NCI-H524 (cell line): ENCODE measurements at regions not wholly inside any gene's neighbourhood (a gene's known extent, or its start where the extent isn't known, plus 50 kb on each side); places are given as distances from the start of the nearest gene placed in this dataset.

ENCODE experiments used
- DNase-seq, 2 experiments: peaks; one replicate each; lab custom pipeline; 2025; lab: John Stamatoyannopoulos, UW

DNA sequence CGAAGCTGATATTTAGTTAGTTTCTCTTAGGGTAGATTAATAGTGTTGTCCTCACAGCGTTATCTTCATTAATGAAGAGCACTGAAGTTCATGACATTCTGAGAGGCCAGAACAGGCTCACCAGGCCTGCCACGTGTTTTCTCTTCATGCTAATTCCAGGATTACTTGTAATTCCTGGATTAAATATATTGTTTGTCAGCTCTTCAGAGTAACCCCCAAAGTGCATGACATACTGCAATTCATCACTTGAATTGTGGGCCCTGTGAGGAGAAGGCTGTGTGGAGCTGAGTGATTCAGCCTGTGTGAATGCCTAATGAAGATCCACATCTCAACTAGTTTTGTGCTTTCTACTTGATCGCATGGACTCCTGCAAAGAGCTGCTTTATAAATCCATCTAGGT, 401.0 kb upstream of the ADAMTSL1 start:
- peak in 1 of 2 experiments; percentile 13 for DNase-seq

DNA sequence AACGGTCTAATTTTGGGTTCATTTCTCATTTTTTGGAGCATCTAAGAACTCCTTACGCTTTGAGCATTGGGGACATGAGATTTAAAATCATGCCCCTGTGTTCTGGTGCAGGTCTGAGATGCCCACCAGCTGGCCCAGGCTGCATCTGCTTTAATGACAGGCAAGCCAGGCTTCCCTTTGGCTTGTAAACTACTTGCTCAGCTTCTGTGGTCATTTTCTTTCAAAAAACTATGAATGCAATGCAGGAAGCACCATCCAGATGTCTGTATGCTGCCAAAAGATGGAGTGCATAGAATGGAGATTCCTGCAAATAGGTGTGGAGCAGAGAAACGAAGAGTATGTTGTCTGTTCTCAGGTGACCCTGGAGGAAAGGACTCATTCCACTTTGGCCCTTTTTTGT, 399.9 kb upstream of the ADAMTSL1 start:
- no peak for DNase-seq

DNA sequence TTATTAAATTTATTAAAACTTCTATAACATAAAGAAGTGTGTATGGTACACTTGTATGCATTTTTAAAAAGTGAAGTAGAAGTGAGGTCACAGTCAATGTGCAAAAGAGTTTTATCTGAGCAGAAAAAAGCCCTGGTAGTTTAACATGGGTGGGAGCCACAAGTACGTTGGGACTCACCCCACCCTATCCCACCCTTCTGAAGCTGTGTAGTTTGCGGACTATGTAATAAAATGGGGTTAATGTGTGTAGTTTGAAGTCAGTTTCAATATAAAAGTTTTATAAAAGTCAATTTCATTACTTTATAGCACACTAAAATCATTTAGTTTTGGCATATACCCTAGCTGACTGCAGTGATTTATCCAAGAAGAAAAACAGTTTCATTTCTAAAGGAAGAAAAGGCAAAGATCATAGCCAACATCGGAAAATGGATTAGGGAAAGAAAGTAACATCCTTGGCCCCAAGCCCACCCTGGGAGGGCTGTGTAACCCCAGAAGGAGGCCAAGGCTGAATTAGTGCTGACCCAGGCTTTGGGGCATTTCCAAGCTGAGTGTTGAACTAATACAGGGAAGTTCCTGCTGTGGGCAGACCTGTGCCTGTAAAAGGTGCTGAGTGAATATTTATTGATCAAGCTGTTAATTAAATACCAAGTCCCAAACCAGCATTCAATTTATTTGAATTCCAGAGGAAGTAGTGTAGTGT, 398.6 kb upstream of the ADAMTSL1 start:
- no peak for DNase-seq

DNA sequence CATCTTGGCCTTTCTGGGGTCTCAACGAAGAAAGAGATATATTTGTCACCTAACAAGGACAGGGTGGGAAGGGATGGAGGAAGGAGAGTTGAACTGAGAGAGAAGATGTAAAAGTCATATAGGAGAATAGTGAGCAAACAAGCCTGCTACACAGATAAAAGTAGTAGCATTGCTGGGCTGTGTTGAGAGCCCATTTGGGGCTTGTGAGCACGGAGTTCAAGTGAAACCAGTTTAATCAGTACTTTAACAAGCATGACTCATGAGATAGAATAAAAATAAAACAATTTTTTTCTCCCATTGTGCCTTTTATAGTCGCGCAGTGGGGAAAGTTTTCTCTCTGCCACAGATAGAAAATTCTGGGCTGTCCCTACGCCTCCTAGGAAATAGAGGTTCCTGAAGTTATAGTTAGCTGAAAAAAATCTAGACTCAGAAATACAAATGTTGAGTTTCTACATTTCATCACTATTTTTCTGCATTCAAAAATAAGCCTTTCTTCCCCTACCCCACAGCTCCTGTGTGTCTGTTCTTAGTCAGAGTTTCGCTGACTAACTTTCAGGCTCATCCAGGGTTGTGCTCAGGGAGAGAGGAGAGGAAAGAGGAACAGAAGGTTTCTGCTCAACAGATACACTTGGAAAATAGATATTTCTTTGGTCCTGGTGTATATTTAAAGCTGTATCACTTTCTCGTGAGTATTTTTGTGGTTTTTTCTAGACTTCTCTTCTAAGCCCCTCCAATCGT, 395.8 kb upstream of the ADAMTSL1 start:
- no peak for DNase-seq

DNA sequence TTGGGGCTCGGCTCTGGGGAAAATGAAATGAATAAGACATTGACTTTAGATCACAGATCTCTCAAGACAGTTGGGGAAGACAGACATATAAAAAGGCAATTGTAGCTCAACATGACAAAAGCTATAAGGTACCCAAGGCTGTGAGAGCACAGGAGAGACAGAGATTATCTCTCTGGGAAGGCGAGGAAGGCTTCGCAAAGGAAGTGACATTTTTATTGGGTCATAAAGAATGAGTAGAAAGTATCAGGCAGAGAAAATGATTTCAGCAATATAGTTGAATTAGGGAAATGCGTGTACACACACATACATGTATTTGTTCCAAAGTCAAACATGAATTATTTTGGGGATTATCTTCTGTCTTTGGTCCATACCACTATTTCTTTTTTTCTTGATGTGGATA, 381.8 kb upstream of the ADAMTSL1 start:
- DNase-seq, result no peak

DNA sequence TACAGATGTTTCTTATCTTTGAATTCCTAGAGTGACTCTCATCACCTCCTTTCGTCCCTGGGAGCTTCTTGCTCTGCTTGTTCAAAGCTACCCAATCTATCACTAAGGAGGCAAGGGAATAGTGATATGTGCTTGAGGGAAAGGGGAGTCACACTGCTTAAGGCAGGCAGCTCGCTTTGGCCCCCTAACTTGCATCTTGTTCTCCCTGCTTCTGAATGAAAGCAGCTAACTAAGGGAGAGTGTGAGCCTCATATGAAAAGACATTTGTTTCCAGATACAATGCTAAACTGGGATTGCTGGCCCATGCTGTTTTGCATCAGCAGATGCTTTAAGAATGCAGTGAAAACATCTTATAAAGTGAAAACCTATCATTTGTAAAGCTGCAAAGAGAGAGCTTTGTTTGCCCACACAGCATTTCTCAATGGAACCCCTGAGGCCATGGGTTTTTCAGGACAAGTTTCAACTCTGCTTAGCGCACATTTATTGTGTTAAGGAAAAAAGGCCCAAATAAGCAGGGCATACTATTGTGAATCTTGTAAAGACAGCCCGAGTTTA, 367.9 kb upstream of the ADAMTSL1 start:
- DNase-seq, result no peak

DNA sequence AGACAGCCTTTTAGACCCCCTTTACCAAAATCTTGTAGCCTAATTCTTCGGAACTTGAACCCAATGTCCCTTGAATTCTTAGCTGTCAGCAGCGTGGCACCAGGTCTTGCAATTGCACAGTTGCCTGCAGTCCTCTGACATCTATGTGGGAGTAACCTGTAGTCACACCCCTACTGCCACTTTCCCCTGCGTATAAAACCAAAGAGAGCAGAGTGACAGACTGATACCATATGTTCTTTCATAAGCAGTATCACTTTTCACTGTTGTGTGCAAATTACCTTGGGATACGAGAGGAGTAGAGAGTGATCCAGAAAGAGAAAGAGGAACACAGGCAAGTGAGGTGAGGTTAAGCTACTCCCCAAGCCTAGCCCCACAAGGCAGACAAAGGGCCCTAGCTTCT, 364.3 kb upstream of the ADAMTSL1 start:
- peak in 1 of 2 experiments; percentile 69 for DNase-seq

DNA sequence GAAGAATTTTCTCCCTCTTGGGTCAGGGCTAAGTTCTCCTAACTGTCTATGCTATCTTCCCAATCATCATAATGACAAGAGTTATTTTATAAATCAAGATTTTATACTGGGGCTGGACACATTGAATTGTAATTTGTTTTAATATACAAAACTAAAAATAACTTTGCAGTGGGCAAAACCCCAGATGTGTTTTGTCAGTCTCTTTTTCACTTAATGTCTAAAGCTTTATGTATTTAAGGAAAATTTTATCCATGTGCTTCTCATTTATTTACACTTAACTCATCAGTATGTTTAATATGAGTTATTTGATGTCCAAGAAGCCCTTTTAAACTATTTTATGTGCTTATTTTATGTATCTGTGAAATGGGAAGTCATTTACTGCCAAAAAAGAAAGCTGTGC, 362.8 kb upstream of the ADAMTSL1 start:
- DNase-seq, result no peak

DNA sequence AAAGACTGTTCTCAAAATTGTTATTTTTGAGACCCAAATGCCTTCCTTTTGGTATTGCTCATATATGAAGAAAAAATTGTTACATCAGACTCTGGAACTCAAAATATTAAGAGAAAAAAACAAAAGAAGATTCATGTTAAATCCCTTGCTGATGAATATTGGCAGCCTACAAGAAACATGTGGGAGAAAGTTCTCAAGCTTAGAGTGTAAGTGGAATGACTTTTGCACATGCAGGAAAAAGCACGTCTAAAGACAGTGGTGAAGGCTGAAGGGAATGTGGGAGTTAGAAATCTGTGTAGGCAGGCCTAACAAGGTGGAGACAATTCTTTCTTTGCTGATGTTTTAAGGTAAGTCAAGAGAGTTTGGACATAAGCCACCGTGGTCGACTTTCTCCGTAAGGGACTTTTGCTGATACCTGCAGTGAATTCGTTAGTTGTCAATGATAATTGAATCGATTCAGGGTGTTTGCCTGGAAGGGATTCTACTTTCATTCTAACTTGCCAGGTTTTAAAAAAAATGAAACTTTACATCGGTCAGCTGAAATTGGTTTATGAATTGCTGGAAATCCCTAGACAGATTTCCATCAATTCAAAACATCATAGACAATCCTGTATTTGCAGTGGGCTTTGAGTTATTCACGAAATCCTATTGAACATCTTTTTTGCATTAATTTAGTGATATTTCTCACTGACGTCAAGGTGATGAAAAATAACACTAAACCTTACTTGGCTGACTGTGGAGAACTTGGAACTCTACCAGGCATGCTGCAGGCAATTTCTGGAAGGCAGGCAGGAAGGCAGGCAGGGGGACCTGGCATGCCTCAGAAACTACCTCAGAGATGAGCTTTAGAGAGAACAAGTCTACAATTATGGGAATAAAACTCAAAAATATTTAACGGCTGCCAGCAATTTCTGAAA, 359.1 kb upstream of the ADAMTSL1 start:
- no peak for DNase-seq

DNA sequence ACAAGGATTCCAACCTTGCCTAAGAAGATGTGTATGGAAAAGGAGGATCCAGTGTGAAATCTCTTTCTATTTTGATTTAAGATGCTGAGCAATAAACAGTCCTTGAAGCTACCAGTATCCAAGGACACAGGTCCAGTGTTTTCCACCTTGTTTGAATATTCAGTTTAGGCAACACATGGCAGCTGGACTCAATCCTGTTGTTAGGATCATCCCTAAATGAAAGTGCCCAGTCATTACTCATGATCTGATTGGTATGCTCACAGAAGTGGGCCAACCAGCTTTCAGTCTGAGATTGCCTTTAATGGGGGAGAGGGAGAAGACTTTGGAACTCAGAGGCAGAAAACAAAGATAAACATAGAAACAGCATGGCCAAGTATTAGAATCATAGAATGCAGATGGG, 355.7 kb upstream of the ADAMTSL1 start:
- peak in 1 of 2 experiments; percentile 36 for DNase-seq

DNA sequence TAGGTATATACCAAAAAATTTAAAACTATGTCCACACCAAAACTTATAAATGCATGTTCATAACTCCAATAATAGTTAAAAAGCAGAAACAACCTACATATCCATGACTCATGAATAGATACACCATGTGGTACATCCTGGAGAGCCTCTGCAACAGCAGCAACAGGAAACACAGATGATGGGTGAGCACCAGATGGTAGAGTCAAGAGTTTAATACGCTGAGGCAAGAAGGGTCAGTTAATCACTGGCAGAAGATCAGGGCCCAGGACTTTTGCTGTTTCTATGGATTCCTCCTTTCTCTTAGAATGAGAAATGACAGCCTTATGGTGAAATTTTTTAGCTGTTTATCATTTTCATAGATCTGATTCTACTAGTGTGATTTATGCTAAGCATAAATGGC, 351.8 kb upstream of the ADAMTSL1 start:
- DNase-seq, result peak; percentile 84 to 92

DNA sequence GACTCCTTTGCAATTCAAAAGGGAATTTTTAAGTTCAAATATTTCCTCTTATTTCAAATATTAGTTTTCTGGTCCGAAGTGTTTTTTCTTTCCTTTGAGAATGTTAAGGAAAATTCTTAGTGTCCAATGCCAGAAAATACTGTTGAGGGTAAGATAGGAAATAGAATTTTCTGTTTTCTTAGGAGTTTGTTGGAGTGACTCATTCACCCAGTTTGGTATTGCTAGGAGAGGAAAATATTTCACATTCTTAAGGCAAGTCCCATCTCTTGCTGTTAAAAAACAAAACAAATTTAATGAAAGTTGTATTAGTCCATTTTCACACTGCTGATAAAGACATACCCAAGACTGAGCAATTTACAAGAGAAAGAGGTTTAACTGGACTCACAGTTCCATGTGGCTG, 349.2 kb upstream of the ADAMTSL1 start:
- DNase-seq, result no peak

DNA sequence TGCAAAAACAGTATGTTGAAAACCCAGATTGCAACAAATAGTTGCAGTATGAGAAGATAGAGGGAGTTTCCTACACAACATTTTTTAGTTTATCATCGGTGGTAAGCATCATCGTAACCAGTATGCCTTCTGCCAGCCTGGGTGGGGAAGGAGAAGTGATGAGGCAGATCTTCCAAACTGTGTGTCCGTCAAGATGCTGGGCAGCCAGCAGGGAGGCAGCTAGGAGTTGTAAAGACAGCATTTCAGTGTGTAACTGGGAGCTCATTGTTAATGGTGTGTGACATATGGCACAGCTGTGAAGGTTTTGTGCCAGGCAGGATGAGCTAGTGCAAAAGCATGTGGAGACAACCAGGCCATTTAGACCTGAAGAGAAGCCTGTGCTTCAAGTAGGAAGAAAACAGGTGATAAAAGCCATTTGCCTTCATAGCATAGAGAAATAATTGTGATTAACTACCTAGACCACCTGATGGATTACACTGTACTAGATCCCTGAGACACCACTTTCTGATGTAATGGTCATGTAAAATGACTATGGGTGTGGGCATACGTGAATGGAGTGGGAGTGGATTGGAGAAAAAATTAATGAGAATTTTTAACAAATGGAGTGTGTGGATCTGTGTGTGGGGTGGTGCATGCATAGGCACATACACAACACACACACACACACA, 347.0 kb upstream of the ADAMTSL1 start:
- peak; percentile 63 to 87 for DNase-seq

DNA sequence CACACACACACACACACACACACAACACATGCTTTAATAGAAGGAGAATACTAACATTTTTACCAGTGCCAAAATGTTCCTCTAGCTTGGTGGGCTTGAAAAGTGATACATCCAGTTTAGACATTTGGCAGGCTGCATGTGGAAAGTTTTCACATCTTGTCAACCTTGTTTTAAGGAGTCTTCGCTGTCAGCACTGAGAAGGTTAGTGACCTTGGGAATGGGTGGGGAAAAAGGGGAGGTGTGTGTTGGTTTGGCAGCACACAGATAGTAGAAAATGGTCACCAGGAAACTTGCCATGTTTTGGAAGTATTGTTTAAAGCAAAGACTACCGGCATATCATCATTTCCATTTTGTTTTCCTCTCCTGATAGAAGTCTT, 346.5 kb upstream of the ADAMTSL1 start:
- DNase-seq, result no peak

DNA sequence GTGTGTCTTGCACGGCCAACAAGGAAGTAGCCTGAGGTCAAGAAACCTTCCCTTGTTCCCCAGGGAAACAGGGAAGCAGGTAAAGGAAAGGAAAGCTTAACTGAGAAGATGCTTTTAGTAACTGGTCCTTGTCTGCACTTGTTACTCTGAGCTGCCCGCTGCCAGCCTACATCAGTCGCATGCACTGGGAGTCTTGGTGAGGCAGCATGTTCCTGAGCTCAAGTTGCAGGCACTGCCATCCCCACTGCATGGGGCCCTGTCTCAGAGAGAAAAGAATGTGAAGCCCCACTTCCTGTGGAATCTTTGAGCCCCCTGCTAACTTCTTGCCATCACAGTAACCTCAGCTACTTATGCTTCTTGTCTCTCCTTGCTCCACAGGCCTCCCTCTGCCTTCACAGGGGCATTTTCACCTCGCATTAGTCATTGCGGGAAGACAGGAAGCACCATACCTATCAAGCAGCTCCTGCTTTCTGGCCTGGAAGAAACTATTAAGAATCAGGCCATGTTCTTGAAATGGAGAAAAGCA, 344.1 kb upstream of the ADAMTSL1 start:
- no peak for DNase-seq

DNA sequence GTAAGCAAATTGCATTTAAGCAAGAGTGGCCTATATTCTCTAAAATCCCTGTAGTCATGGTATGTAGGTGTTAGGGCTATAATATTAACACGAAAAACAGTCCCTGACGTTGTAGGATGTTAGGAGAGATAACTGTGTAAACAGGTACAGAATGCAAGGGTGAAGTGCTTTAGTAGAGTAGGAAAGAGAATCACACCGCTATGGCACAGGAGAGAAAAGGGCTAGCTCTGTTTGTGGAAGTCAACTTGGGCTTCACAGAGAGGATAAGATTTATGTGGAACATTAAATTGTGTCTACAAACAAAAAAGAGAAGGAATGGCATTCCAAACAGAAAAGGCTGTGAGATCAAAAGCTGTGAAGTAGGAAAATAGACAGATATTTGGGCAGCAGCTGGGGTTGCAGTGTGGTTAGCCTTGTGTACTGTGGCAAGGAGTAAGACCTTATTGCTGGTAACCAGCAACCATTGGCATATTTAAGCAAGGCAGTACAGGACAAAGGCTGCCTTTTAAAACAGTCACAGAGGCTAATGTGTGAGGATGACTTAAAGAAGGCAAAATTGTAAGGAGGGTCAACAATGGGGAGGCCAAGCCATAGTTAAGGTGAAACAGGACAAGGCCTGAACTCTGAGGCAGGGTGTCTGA, 337.5 kb upstream of the ADAMTSL1 start:
- no peak for DNase-seq

DNA sequence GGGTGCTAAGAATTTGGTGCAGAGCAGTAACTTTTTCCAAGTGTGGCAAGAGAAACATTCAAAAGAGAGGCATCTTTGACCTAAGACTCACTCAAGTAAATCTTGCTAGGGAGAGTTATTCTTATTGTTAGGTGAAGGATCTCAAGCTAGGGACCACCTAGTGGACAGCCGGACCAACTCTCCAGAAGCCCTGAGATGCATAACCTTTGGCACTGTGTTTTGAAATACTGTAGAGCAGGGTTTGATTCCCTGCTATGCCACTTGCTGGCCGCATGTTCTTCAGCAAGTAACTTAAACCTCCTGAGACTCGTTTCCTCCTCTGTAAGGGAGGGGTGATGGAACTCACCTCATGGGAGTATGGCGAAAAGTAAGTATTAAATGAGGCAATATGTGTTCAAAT, 336.1 kb upstream of the ADAMTSL1 start:
- no peak for DNase-seq

DNA sequence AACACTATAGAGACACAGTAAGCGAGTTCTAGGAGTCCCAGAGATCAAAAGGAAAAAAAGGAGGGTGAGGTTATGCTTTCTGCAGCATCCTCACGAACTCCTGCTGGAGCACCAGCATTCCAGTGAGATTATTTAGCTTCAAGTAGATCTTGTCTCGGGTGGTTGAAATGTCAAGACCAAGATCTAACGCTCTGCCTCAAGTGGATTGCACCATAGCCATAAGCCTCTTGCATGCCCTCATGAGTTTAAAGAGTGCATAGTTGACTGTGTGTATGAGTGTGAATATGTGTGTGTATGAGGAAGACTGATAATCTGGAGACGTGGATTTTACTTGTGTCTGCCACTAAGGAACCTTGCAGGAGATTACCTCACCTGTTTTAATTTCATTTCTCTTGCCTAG, 335.3 kb upstream of the ADAMTSL1 start:
- DNase-seq, result no peak

DNA sequence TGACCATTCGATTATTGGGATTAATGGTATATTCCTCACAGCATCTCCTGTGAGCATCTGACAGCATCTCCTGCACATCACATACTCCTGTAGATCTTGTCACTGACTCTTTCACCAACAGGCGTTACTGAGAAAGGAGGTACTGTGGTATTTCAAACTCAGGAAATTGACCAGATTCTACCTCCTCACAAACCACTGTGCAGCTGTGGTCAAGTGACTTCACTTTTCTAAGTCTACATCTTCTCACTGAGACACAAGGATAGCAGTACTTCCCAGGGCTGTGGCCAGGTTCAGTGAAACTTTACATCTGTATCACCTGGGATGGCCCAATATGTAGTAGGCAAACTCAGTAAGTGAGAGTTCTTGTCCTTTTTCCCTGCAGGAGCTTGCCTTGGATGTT, 332.3 kb upstream of the ADAMTSL1 start:
- no peak for DNase-seq

DNA sequence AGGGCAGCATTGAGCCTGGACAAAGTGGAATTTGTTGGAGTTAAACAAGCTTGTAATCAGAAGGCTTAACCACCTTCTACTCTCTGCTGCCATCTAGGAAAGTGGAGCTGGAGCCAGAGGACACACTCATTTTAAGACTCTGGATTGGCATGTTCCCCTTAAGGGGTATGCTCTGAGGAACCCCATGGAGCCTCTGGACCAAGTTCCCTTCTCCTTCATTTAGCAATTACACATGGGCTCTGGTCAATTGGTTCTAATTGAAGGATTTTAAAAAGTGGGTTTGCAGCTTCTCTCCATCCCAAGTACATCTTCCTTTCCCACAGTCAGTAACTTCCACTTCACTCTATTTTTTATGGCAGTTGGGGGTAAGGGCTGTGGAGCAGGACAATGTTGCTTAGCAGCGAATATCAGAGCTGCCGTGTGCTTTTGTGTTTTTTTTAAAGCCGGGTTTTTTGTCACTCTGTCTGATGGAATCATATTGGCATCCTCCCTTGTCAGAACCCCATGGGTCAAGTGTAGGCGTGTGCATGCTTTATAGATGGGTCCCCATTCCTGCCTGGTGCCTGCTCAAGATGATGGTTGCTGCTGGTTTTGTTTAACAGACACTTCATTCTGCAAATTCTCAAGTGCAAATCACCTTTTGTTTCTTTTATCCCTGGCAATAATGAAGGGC, 330.7 kb upstream of the ADAMTSL1 start:
- DNase-seq, result peak in 1 of 2 experiments; percentile 26

DNA sequence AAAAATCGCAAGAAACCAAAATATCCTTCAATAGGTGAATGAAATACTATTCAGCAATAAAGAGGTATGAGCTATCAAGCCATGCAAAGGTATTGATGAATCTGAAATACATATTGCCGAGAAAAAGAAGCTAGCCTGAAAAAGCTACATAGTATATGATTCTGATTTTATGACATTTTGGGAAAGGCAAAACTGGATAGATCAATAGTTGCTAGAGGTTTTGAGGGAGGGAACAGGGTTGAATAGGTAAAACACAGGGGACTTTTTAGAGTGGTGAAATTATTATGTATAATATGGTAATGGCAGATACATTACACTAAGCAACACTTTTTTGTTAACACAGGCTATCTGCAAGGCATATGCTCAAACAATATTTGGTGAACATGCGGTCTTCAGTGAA, 327.6 kb upstream of the ADAMTSL1 start:
- DNase-seq, result no peak
